Naive B cell (primary cell): ENCODE measurements at regions not wholly inside any gene's neighbourhood (a gene's known extent, or its start where the extent isn't known, plus 50 kb on each side); places are given as distances from the start of the nearest gene placed in this dataset.
"Not testable (repeated sequence)": the region's sequence is repeated elsewhere in the genome, so short reads cannot be mapped to it uniquely, and the experiment has no call there.

Experiments
- ATAC-seq, 2 donors: fragments of 150-1000 bp; cut with Tn5 transposase; 2 replicates each; pipeline ENCODE4 v1.10.0; 2021; ENCODE audit warnings: low read depth in 2 of 2, mild to moderate bottlenecking in 2 of 2, moderate library complexity in 2 of 2
- DNase-seq: peaks from one replicate; pipeline ENCODE4 v3.0.0; 2022
- H3K27ac Mint-ChIP-seq, 6 donors: one replicate each; pipeline ENCODE4 v1.8.0; 2020 to 2022; ENCODE audit warnings: mild to moderate bottlenecking in 6 of 6, mixed read lengths in 6 of 6, moderate library complexity in 5 of 6, inconsistent platforms in 2 of 6
- H3K27me3 Mint-ChIP-seq, 3 donors: one replicate each; pipeline ENCODE4 v1.8.0; 2021 to 2022; ENCODE audit warnings: mixed read lengths in 3 of 3, mild to moderate bottlenecking in 1 of 3
- H3K36me3 Mint-ChIP-seq, 2 donors: one replicate each; pipeline ENCODE4 v1.8.0; 2020 to 2022; ENCODE audit warnings: mixed read lengths in 2 of 2, inconsistent platforms in 1 of 2, mild to moderate bottlenecking in 1 of 2
- H3K4me1 Mint-ChIP-seq, 3 donors: one replicate each; pipeline ENCODE4 v1.8.0; 2020 to 2022; ENCODE audit warnings: mixed read lengths in 3 of 3, inconsistent platforms in 1 of 3, mild to moderate bottlenecking in 1 of 3, moderate library complexity in 1 of 3
- H3K4me3 Mint-ChIP-seq, 8 donors: one replicate each; pipeline ENCODE4 v1.8.0; 2020 to 2022; ENCODE audit warnings: mild to moderate bottlenecking in 8 of 8, mixed read lengths in 8 of 8, moderate library complexity in 8 of 8, inconsistent platforms in 2 of 8
- H3K9me3 Mint-ChIP-seq, 7 donors: one replicate each; pipeline ENCODE4 v1.8.0; 2020 to 2022; ENCODE audit warnings: mixed read lengths in 7 of 7, mild to moderate bottlenecking in 5 of 7, inconsistent platforms in 2 of 7, moderate library complexity in 1 of 7

DNA sequence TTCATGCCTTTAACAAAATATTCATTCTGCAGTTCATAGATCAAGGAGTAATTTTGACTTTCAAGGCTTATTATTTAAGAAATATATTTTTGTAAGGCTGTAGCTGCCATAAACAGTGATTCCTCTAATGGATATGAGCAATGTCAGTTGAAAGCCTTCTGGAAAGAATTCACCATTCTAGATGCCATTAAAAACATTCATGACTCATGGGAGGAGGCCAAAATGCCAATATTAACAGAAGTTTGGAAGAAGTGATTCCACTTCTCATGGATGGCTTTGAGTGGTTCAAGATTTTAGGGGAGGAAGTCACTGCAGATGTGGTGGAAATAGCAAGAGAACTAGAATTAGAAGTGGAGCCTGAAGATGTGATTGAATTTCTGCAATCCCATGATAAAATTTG, 229.1 kb downstream of the DEPDC1B start:
- ATAC-seq (no peak), DNase-seq (no peak)
- no peak overlapping the region for H3K4me3 Mint-ChIP-seq
- peak overlapping the region in 1 of 6 donors; percentile 39 for H3K27ac Mint-ChIP-seq
- peaks cover 0 to 3% (median 0%) of the 10 kb centered on the region in 3 donors for H3K27me3 Mint-ChIP-seq
- peaks cover 0 to 12% of the 10 kb centered on the region in 2 donors for H3K36me3 Mint-ChIP-seq
- peaks cover 0 to 15% (median 4%) of the 10 kb centered on the region in 7 donors for H3K9me3 Mint-ChIP-seq
- H3K4me1 Mint-ChIP-seq = peaks cover 11 to 22% (median 18%) of the 10 kb centered on the region in 3 donors

DNA sequence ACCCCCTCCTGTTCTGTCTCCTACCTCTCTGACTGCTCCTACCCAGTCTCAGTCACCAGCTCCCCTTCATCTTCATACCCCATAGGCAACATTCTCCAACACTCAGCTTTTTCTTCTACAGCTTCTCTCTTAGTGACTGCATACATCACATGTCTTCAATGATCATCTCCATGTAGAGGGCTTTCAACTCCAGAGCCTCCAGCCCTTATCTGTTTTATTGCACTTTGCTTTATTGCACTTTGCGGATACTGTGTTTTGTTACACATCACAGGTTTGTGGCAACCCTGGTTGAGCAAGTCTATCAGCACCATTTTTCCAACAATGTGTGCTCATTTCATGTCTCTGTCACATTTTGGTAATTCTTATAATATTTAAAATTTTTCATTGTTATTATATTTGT, 230.7 kb downstream of the DEPDC1B start:
- Mint-ChIP-seq H3K36me3 (peaks cover 0 to 12% of the 10 kb centered on the region in 2 donors), H3K27me3 (peaks cover 0 to 3% (median 0%) of the 10 kb centered on the region in 3 donors), H3K27ac (no peak overlapping the region), H3K4me1 (peaks cover 5 to 16% (median 12%) of the 10 kb centered on the region in 3 donors), H3K4me3 (no peak overlapping the region), H3K9me3 (peaks cover 0 to 15% (median 4%) of the 10 kb centered on the region in 7 donors)
- ATAC-seq = no peak
- DNase-seq = no peak

DNA sequence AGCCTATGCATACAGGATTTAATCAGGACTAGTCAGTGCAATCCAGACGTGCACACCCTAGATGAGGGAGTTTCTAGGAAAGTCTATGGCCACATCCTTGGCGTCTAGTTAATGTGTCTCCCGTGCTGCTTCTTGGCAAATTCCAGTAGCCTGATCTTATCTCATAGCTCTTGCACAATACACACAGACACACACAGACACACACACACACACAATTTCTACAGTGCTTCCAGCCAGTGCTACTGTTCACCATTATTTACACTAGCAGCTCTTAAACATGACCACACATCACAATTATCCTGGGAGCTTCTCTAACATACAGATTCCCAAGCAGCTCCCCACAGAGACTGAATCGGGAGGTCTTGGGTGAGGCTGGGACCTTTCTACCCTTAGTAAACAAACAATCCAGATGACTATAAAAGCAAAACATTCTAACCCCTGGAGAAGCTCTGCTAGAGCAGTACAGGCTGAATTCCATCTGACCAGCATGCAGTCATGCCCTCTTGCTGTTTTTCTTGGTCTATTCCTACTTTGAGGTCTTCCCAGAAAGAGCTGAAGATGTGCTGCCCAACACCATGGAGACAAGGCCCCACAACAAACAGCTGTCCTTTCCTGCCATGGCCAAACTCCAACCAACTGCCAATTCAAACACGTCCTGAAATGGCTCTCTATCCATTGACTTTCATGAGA, 236.6 kb downstream of the DEPDC1B start:
- Mint-ChIP-seq H3K4me1 (peaks cover 10 to 13% (median 12%) of the 10 kb centered on the region in 3 donors), H3K36me3 (peaks cover 0 to under 1% of the 10 kb centered on the region in 2 donors), H3K9me3 (peaks cover 0 to 3% (median 0%) of the 10 kb centered on the region in 7 donors), H3K27ac (peak overlapping the region in 2 of 6 donors; percentile 14 to 37), H3K27me3 (no peaks in the 10 kb centered on the region), H3K4me3 (peak overlapping the region in 1 of 8 donors; percentile 30)
- no peak for ATAC-seq
- no peak for DNase-seq

DNA sequence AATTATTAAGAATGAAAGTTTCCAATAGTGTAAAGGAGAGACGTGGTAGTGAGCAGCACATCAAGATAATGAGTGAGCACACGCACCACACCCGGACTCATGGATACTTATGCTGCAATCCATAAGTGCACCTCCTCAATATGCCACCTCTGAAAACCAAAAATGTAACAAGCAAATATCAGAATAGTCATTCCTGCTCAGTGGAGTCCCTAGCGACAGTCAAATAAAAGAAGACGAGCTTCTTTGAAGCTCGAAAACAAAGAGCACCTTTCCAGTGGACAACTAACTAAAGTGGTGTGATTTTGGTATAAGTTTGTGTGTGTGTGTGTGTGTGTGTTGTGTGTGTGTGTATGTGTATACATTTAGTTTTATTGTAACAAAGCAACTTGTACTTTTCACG, 241.3 kb downstream of the DEPDC1B start:
- no peak for ATAC-seq
- peaks cover 0 to 4% (median 0%) of the 10 kb centered on the region in 7 donors for H3K9me3 Mint-ChIP-seq
- no peaks in the 10 kb centered on the region for H3K27me3 Mint-ChIP-seq
- H3K4me3 Mint-ChIP-seq = no peak overlapping the region
- peaks cover 0 to 6% of the 10 kb centered on the region in 2 donors for H3K36me3 Mint-ChIP-seq
- no peak for DNase-seq
- peaks cover 14 to 26% (median 16%) of the 10 kb centered on the region in 3 donors for H3K4me1 Mint-ChIP-seq
- no peak overlapping the region for H3K27ac Mint-ChIP-seq

DNA sequence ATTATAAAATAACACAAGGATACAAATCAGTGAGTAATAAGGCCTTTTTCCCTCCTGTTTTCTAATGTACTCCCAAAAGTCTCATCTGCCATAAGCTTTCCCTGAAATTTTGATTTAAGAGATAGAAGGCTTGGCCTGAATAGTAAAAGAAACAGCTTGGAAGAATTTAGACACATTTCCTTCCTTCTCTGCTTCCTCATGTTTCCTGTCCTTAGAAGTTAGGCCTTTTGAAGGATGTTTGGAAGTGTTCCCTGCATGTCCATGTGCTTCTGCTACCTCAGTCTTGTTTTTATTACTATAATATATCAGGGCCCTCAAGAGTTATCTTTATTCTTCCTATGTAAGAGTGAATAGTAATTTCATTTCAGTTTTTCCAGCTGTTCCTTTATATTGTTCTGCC, 242.7 kb downstream of the DEPDC1B start:
- no peak overlapping the region for H3K4me3 Mint-ChIP-seq
- H3K27me3 Mint-ChIP-seq = no peaks in the 10 kb centered on the region
- ATAC-seq (no peak), DNase-seq (no peak)
- peaks cover 0 to 5% (median 0%) of the 10 kb centered on the region in 7 donors for H3K9me3 Mint-ChIP-seq
- peaks cover 9 to 22% (median 9%) of the 10 kb centered on the region in 3 donors for H3K4me1 Mint-ChIP-seq
- H3K27ac Mint-ChIP-seq = no peak overlapping the region
- H3K36me3 Mint-ChIP-seq = peaks cover 0 to 6% of the 10 kb centered on the region in 2 donors

DNA sequence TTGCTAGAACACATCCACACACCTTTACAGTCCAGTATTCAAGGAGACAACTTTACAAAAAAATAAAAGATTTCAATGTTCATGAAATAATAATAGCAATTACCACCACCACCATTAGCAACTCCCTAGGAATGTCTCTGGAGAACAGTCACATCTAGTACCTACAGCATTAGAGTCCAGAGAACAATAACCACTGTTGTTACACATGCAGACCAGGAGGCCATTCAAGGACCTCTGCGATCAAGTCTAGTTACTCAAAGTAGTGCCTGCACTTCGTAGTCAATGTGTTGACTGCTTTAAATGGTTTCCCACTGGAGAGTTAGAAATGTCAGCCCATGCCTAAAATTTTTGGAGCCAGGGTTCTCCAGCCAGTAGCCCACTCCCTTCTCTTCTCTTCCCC, 244.4 kb downstream of the DEPDC1B start:
- no peak for ATAC-seq
- H3K27me3 Mint-ChIP-seq = no peaks in the 10 kb centered on the region
- peak overlapping the region in 3 of 6 donors; percentile 34 to 60 (median 39) for H3K27ac Mint-ChIP-seq
- no peak for DNase-seq
- peaks cover 0 to 6% of the 10 kb centered on the region in 2 donors for H3K36me3 Mint-ChIP-seq
- H3K4me1 Mint-ChIP-seq = peaks cover 9 to 22% (median 9%) of the 10 kb centered on the region in 3 donors
- H3K9me3 Mint-ChIP-seq = peaks cover 0 to 4% (median 0%) of the 10 kb centered on the region in 7 donors
- no peak overlapping the region for H3K4me3 Mint-ChIP-seq

DNA sequence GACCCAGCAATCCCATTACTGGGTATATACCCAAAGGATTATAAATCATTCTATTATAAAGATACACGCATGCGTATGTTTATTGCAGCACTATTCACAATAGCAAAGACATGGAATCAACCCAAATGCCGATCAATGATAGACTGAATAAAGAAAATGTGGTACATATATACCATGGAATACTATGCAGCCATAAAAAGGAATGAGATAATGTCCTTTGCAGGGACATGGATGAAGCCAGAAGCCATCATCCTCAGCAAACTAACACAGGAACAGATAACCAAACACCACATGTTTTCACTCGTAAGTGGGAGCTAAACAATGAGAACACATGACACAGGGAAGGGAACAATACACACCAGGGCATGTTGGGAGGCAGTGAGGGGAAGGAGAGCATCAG, 245.7 kb downstream of the DEPDC1B start:
- H3K36me3 Mint-ChIP-seq, ATAC-seq, H3K9me3 Mint-ChIP-seq, H3K4me3 Mint-ChIP-seq, DNase-seq, H3K27me3 Mint-ChIP-seq: not testable (repeated sequence)
- H3K4me1 Mint-ChIP-seq = peaks cover 9 to 22% (median 9%) of the 10 kb centered on the region in 3 donors
- peak overlapping the region in 2 of 6 donors; percentile 60 to 74 for H3K27ac Mint-ChIP-seq

DNA sequence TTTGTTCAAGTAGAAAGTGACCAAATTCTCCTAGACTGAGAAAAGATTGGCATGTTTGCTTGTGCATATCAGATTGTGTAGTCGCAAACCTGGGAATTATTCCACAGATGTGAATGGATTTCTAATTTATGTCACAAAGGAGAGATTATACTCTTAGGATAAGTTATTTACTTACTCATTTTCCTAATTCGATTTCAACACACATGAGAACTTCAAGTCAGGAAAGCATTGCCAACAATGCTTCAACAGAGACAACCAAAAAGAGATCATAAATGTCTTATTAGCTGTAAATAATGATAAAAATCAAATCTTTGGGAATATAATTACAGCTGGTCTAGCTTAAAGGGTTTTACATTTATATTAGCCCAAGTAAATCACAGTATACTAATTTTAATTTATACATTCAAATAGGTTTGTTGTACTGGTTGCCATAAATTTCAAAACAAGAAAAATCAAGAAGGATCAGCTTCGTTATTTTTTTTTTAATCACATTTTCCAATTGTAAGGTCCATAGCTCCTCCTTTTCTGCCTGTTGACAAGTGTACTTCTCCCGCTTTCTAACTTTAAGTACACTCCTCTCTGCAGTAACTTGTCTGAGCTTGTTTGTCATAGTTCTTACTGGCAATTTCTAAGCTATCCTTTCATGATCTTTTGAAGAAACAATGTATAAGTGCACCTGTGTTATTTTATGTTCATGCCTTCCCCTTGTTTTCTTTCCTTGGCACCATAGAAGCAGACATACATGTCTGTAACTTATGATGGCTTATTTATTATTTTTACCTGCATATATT, 246.6 kb downstream of the DEPDC1B start:
- no peaks in the 10 kb centered on the region for H3K27me3 Mint-ChIP-seq
- no peak for DNase-seq
- no peak overlapping the region for H3K4me3 Mint-ChIP-seq
- peaks cover 0 to 6% of the 10 kb centered on the region in 2 donors for H3K36me3 Mint-ChIP-seq
- peaks cover 9 to 22% (median 9%) of the 10 kb centered on the region in 3 donors for H3K4me1 Mint-ChIP-seq
- H3K27ac Mint-ChIP-seq = no peak overlapping the region
- ATAC-seq = no peak
- H3K9me3 Mint-ChIP-seq = peaks cover 0 to 4% (median 0%) of the 10 kb centered on the region in 7 donors

DNA sequence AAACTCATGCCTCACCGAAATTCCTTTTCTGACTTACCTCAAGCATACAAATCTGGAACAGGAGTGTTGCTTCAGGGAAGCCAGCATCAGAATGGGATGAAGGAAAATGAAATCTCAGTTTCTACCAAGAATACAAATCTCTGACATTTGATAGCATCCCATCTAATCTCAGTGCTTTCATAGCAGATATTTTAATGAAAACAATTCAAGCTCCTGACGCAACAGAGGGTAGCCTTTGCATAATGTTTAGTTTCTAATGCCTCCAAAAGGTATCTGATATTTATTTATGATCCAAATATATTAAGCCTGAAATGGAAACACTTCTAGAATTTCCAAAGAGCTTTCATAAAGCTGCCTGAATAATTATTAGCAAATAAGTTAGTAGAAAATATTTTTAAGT, 251.4 kb downstream of the DEPDC1B start:
- Mint-ChIP-seq H3K9me3 (peaks cover 0 to under 1% (median 0%) of the 10 kb centered on the region in 7 donors), H3K27me3 (no peaks in the 10 kb centered on the region), H3K36me3 (no peaks in the 10 kb centered on the region), H3K4me3 (no peak overlapping the region), H3K27ac (no peak overlapping the region), H3K4me1 (peaks cover 0 to 4% (median 0%) of the 10 kb centered on the region in 3 donors)
- ATAC-seq (no peak), DNase-seq (no peak)

DNA sequence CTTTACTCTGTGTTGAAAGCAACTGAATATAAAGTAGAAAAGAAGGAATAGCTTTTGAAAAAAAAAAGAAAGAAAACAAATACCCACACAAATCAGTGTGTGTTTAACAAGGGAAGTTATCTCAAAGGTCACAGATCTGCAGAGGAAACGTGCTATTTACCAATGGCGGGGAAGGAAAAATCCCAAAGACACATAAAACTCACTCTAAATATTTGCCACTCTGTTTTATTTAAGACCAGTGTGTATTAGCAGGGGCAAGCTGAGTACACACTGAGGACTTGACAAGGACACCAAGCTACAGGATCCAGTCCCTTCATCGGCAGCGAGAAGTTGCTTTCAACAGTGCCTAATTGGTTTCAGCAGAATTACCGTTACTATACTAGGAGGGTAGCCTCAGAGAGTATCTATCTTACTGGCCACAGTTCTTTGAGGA, 252.5 kb downstream of the DEPDC1B start:
- Mint-ChIP-seq H3K9me3 (no peaks in the 10 kb centered on the region), H3K36me3 (no peaks in the 10 kb centered on the region), H3K4me3 (no peak overlapping the region), H3K27me3 (no peaks in the 10 kb centered on the region), H3K27ac (no peak overlapping the region), H3K4me1 (peaks cover 0 to 4% (median 0%) of the 10 kb centered on the region in 3 donors)
- ATAC-seq (no peak), DNase-seq (no peak)

DNA sequence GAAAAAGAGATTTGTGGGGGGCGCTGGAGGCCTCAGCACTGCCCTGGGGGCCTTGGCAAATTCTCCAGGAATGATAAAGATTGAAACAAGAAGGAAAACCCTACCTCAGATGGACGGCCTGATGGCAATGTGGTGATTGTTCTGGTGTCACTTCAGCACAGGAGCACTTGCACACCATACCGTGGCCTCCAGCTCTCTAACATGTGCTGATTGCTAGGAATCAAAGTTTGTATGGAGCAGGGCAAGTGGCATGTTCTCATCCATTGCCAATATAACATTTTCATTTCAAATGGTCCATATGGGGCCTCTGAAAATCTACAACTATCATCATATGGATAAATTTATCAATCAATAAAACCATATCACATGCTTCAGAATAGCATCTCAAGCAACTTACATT, 253.0 kb downstream of the DEPDC1B start:
- Mint-ChIP-seq H3K27me3 (no peaks in the 10 kb centered on the region), H3K4me1 (peaks cover 0 to 4% (median 0%) of the 10 kb centered on the region in 3 donors), H3K4me3 (no peak overlapping the region), H3K36me3 (no peaks in the 10 kb centered on the region), H3K27ac (peak overlapping the region in 2 of 6 donors; percentile 6 to 76), H3K9me3 (peaks cover 0 to 2% (median 0%) of the 10 kb centered on the region in 7 donors)
- ATAC-seq (no peak), DNase-seq (no peak)

DNA sequence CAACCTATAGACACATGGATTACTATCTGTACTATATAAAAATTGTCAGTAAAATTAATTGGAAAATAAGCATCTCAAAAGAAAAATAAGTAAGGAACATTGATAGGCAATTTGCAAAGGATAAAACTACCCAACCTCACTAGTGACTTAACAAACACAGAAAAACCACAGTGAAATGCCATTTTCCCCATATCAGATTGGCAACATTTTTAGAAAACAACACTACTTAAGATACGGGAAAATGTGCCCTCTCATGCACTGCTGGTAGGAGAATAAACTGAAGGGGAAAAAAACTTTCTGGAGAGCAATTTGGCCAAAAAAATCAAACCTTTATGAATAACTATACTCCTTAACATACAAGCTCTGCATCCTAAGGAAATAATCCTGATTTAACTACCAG, 254.0 kb downstream of the DEPDC1B start:
- Mint-ChIP-seq H3K27me3 (peaks cover 0 to 4% (median 0%) of the 10 kb centered on the region in 3 donors), H3K4me3 (no peak overlapping the region), H3K4me1 (peaks cover 0 to 4% (median 0%) of the 10 kb centered on the region in 3 donors), H3K27ac (no peak overlapping the region), H3K36me3 (no peaks in the 10 kb centered on the region), H3K9me3 (peaks cover 0 to 2% (median 0%) of the 10 kb centered on the region in 7 donors)
- no peak for ATAC-seq
- no peak for DNase-seq

DNA sequence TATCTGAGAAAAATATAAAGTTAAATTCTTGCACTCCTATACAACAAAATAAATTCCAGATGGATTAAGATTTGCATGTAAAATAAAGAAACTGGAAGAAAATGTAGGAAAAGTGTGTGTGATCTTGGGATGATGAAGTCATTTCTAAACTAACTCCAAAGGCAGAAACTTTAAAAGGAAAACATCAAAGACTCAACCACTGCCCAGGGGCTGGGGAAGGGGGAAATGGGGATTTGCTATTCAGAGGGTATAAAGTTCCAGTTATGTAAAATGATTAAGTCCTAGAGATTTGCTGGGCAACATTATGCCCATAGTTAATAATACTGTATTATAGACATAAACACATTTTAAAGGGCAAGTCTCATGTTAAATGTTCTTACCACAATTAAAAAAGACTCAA, 254.5 kb downstream of the DEPDC1B start:
- DNase-seq (no peak), ATAC-seq (no peak)
- peaks cover 0 to 4% (median 0%) of the 10 kb centered on the region in 3 donors for H3K27me3 Mint-ChIP-seq
- H3K36me3 Mint-ChIP-seq = no peaks in the 10 kb centered on the region
- H3K4me3 Mint-ChIP-seq = no peak overlapping the region
- no peak overlapping the region for H3K27ac Mint-ChIP-seq
- peaks cover 0 to 4% (median 0%) of the 10 kb centered on the region in 3 donors for H3K4me1 Mint-ChIP-seq
- H3K9me3 Mint-ChIP-seq = peaks cover 0 to 2% (median 0%) of the 10 kb centered on the region in 7 donors
